OCI-LY3 (cell line): ENCODE measurements at regions not wholly inside any gene's neighbourhood (a gene's known extent, or its start where the extent isn't known, plus 50 kb on each side); places are given as distances from the start of the nearest gene placed in this dataset.

ENCODE experiments used
- CTCF ChIP-seq: fragments of 200-600, 300-600 bp; sonication (generic); IDR thresholded peaks from 2 replicates; pipeline ENCODE4 v1.5.1; 2014; ENCODE audit warnings: antibody characterized with exemption, low read length, low read depth
- EZH2phosphoT487 ChIP-seq: fragments of 200-600 bp; shearing (Covaris generic); IDR thresholded peaks from 2 replicates; pipeline ENCODE4 v1.6.1; 2018; ENCODE audit warnings: antibody characterized with exemption, mixed run types, low read depth

GRCh38 chr12:34287986-34288962, 266.0 kb downstream of the ALG10 start:
- TF ChIP-seq CTCF (no peak), EZH2phosphoT487 (no peak)
